GM19397 (cell line): ENCODE measurements at regions not wholly inside any gene's neighbourhood (a gene's known extent, or its start where the extent isn't known, plus 50 kb on each side); places are given as distances from the start of the nearest gene placed in this dataset.
"Not testable (repeated sequence)": the region's sequence is repeated elsewhere in the genome, so short reads cannot be mapped to it uniquely, and the experiment has no call there.

Experiments used
- ATAC-seq: cut with Tn5 transposase; IDR thresholded peaks from one replicate; pipeline ENCODE4 v1.9.1; 2021; ENCODE audit warnings: mild to moderate bottlenecking, moderate library complexity; ENCODE audit not compliant: unreplicated experiment

GRCh38 chr7:87007038-87007437 lies 52.4 kb downstream of the ELAPOR2 start:
- ATAC-seq, result no peak

- no peak for ATAC-seq
Measured at GRCh38 chr7:87004956-87005355, 54.5 kb downstream of the ELAPOR2 start.

- ATAC-seq, result no peak
Measured at GRCh38 chr7:87003872-87004798, 55.3 kb downstream of the ELAPOR2 start.

- no peak for ATAC-seq
Measured at GRCh38 chr7:87001214-87001613, 58.2 kb downstream of the ELAPOR2 start.

- ATAC-seq, result no peak
Measured at GRCh38 chr7:87000344-87000743, 59.1 kb downstream of the ELAPOR2 start.

GRCh38 chr7:86999750-87000149 lies 59.7 kb downstream of the ELAPOR2 start:
- no peak for ATAC-seq

- no peak for ATAC-seq
Measured at GRCh38 chr7:86995814-86996213, 63.6 kb downstream of the ELAPOR2 start.

- no peak for ATAC-seq
Measured at GRCh38 chr7:86995052-86995725, 64.3 kb downstream of the ELAPOR2 start.

- peak; percentile 35 for ATAC-seq
Measured at GRCh38 chr7:86991771-86992191, 67.7 kb downstream of the ELAPOR2 start.

GRCh38 chr7:86991093-86991769 lies 68.2 kb downstream of the ELAPOR2 start:
- peak; percentile 80 for ATAC-seq

- ATAC-seq, result no peak
Measured at GRCh38 chr7:86989407-86989806, 70.0 kb downstream of the ELAPOR2 start.

- not testable (repeated sequence) for ATAC-seq
Measured at GRCh38 chr7:86987834-86988233, 71.6 kb downstream of the ELAPOR2 start.

GRCh38 chr7:86987358-86987757 lies 72.1 kb downstream of the ELAPOR2 start:
- not testable (repeated sequence) for ATAC-seq

GRCh38 chr7:86985342-86985741 lies 74.1 kb downstream of the ELAPOR2 start:
- ATAC-seq, result not testable (repeated sequence)

- ATAC-seq, result not testable (repeated sequence)
Measured at GRCh38 chr7:86983654-86984053, 75.8 kb downstream of the ELAPOR2 start.

- ATAC-seq, result not testable (repeated sequence)
Measured at GRCh38 chr7:86981937-86982336, 77.5 kb downstream of the ELAPOR2 start.

- ATAC-seq, result no peak
Measured at GRCh38 chr7:86981127-86981526, 78.3 kb downstream of the ELAPOR2 start.

- ATAC-seq, result no peak
Measured at GRCh38 chr7:86980223-86980622, 79.2 kb downstream of the ELAPOR2 start.

GRCh38 chr7:86978808-86979506 lies 80.5 kb downstream of the ELAPOR2 start:
- ATAC-seq, result peak; percentile 87

- no peak for ATAC-seq
Measured at GRCh38 chr7:86976958-86977357, 82.5 kb downstream of the ELAPOR2 start.

- ATAC-seq, result no peak
Measured at GRCh38 chr7:86975914-86976313, 83.5 kb downstream of the ELAPOR2 start.
